Mesenchymal stem cell (in vitro differentiated cells and primary cell): ENCODE measurements at regions not wholly inside any gene's neighbourhood (a gene's known extent, or its start where the extent isn't known, plus 50 kb on each side); places are given as distances from the start of the nearest gene placed in this dataset.

Source experiments
- DNase-seq: peaks from one replicate; pipeline ENCODE4 v3.0.0-alpha.2; 2013
- H2AFZ ChIP-seq: one replicate; pipeline ENCODE4 v1.6.1; 2013; ENCODE audit warnings: low read depth, mild to moderate bottlenecking, control low read depth, inconsistent platforms, low read length, moderate library complexity
- H2AK5ac ChIP-seq: 2 replicates; pipeline ENCODE4 v1.6.1; 2013; ENCODE audit warnings: low read length, moderate library complexity, mild to moderate bottlenecking, inconsistent platforms; ENCODE audit not compliant: severe bottlenecking
- H2BK120ac ChIP-seq: one replicate; pipeline ENCODE4 v1.6.1; 2013; ENCODE audit warnings: low read depth, mild to moderate bottlenecking, inconsistent platforms, low read length, moderate library complexity
- H2BK12ac ChIP-seq, 2 experiments: one replicate each; pipeline ENCODE4 v1.6.1; 2013; ENCODE audit warnings: inconsistent platforms in 2 of 2, low read length in 2 of 2, mild to moderate bottlenecking in 2 of 2, moderate library complexity in 2 of 2, control low read depth in 1 of 2
- H2BK15ac ChIP-seq: one replicate; pipeline ENCODE4 v1.6.1; 2013; ENCODE audit warnings: mild to moderate bottlenecking, low read depth, inconsistent platforms; ENCODE audit not compliant: poor library complexity, severe bottlenecking
- H2BK5ac ChIP-seq: 2 replicates; pipeline ENCODE4 v1.6.1; 2013; ENCODE audit warnings: low read depth, mild to moderate bottlenecking, low read length, control low read depth, inconsistent platforms; ENCODE audit not compliant: poor library complexity, severe bottlenecking
- H3K14ac ChIP-seq, 2 experiments: one replicate each; pipeline ENCODE4 v1.6.1; 2013; ENCODE audit warnings: inconsistent platforms in 2 of 2, low read length in 2 of 2, control low read depth in 1 of 2, mild to moderate bottlenecking in 1 of 2, moderate library complexity in 1 of 2
- H3K18ac ChIP-seq, 2 experiments: one replicate each; pipeline ENCODE4 v1.6.1; 2013; ENCODE audit warnings: inconsistent platforms in 2 of 2, low read length in 2 of 2, control low read depth in 1 of 2, low read depth in 1 of 2, mild to moderate bottlenecking in 1 of 2
- H3K23ac ChIP-seq, 2 experiments: one replicate each; pipeline ENCODE4 v1.6.1; 2013; ENCODE audit warnings: inconsistent platforms in 2 of 2, low read length in 2 of 2, mild to moderate bottlenecking in 2 of 2, moderate library complexity in 2 of 2, control low read depth in 1 of 2
- H3K27ac ChIP-seq: 2 replicates; pipeline ENCODE4 v1.5.1; 2013; ENCODE audit warnings: mild to moderate bottlenecking, moderate library complexity, low read length, control low read depth, inconsistent platforms; ENCODE audit not compliant: poor library complexity, severe bottlenecking
- H3K27me3 ChIP-seq, 2 experiments: 2 replicates each; pipeline versions ENCODE4 v1.6.1 to v1.7.0; 2013; ENCODE audit warnings: low read length in 2 of 2, mild to moderate bottlenecking in 2 of 2, moderate library complexity in 2 of 2, control low read depth in 1 of 2, inconsistent platforms in 1 of 2; ENCODE audit not compliant: control insufficient read depth in 1 of 2, insufficient read depth in 1 of 2
- H3K36me3 ChIP-seq, 2 experiments: 2 replicates each; pipeline versions ENCODE4 v1.6.1 to v1.7.0; 2013; ENCODE audit warnings: low read length in 2 of 2, control low read depth in 1 of 2, inconsistent platforms in 1 of 2, low read depth in 1 of 2, mild to moderate bottlenecking in 1 of 2; ENCODE audit not compliant: insufficient read depth in 2 of 2, control insufficient read depth in 1 of 2
- H3K4ac ChIP-seq, 2 experiments: one replicate each; pipeline ENCODE4 v1.6.1; 2013; ENCODE audit warnings: inconsistent platforms in 2 of 2, low read length in 2 of 2, mild to moderate bottlenecking in 2 of 2, moderate library complexity in 2 of 2, control low read depth in 1 of 2, low read depth in 1 of 2
- H3K4me1 ChIP-seq: 2 replicates; pipeline ENCODE4 v1.6.1; 2013; ENCODE audit warnings: low read depth, low read length, control low read depth; ENCODE audit not compliant: control insufficient read depth, insufficient read depth
- H3K4me2 ChIP-seq: 2 replicates; pipeline ENCODE4 v1.6.1; 2013; ENCODE audit warnings: low read length, mild to moderate bottlenecking, inconsistent platforms; ENCODE audit not compliant: poor library complexity, severe bottlenecking
- H3K4me3 ChIP-seq, 2 experiments: 2 replicates each; pipeline versions ENCODE4 v1.5.1 to v1.7.0; 2013; ENCODE audit warnings: low read length in 2 of 2, mild to moderate bottlenecking in 2 of 2, control low read depth in 1 of 2, low read depth in 1 of 2; ENCODE audit not compliant: insufficient read depth in 1 of 2
- H3K79me1 ChIP-seq: replicated peaks from 2 replicates; pipeline ENCODE4 v1.6.1; 2013; ENCODE audit warnings: mild to moderate bottlenecking, control low read depth, low read length, inconsistent platforms; ENCODE audit not compliant: poor library complexity, severe bottlenecking
- H3K9ac ChIP-seq: 2 replicates; pipeline ENCODE4 v1.7.0; 2013; ENCODE audit warnings: mild to moderate bottlenecking, low read length, moderate library complexity
- H3K9me3 ChIP-seq: 2 replicates; pipeline ENCODE4 v1.7.0; 2013; ENCODE audit warnings: mild to moderate bottlenecking, low read length; ENCODE audit not compliant: control insufficient read depth
- H4K8ac ChIP-seq: one replicate; pipeline ENCODE4 v1.6.1; 2013; ENCODE audit warnings: inconsistent platforms, mild to moderate bottlenecking, low read length, moderate library complexity
- H4K91ac ChIP-seq: one replicate; pipeline ENCODE4 v1.6.1; 2013; ENCODE audit warnings: mild to moderate bottlenecking, low read length, inconsistent platforms
- WGBS: methylation state at CpG from one replicate; pipeline ENCODE4 v1.1.7; 2013; ENCODE audit warnings: mixed read lengths; 5-methylcytosine and 5-hydroxymethylcytosine counted together

DNA sequence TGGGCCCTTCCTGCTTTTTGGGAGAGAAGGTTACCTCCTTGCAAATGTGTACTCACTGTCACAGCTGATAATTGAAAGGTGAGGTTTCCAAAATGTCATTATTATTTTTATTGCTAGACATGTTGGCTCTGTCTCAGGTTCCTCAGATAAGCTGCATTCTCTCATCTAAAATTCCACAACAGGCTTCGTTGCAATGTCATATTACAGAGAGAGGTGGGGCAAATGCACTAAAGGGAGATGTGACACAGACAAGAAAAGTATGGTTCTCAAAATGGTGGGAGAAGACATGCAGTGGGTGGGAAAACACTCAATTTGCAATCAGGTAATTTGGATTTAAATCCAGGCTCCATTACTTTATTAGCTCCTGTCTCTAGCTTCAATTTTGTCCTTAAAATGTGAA lies 256.4 kb upstream of the POU3F2 start:
- Histone ChIP-seq H3K4me2 (no peak overlapping the region), H3K4me1 (no peaks in the 10 kb centered on the region), H3K79me1 (no peaks in the 10 kb centered on the region), H2AK5ac (no peak overlapping the region), H2BK120ac (no peak overlapping the region), H3K27ac (no peak overlapping the region), H4K91ac (no peak overlapping the region), H2BK15ac (no peak overlapping the region), H2BK5ac (no peak overlapping the region), H3K9ac (no peak overlapping the region), H3K18ac (no peak overlapping the region), H4K8ac (no peak overlapping the region), H2AFZ (no peak overlapping the region), H3K4ac (no peak overlapping the region), H3K9me3 (no peaks in the 10 kb centered on the region), H3K36me3 (no peaks in the 10 kb centered on the region), H3K27me3 (no peaks in the 10 kb centered on the region), H3K4me3 (no peak overlapping the region), H2BK12ac (no peak overlapping the region), H3K23ac (no peak overlapping the region), H3K14ac (no peak overlapping the region)
- no peak for DNase-seq
- WGBS: 67% methylated on average over 1 of the region's 1 CpG

DNA sequence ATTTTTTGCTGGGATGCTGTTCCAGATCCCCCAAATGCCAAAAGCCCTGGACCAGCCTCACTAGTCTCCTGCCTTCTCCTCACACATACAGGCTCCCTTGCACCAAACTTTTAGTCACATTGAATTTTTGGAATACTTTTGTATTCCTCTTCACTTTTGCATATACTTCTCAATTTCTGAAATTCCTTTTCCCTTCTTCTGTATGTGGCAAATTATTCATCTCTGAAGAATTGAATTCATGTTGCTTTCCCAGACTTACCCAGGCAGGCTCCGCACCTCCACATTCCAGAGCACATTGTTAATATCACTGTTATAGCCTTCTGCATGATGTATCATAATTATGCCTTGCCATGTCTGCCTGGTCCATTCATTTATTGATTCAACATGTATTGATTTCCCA lies 255.3 kb upstream of the POU3F2 start:
- H3K27ac ChIP-seq: no peak overlapping the region
- no peak for DNase-seq
- no peak overlapping the region for H3K23ac ChIP-seq

DNA sequence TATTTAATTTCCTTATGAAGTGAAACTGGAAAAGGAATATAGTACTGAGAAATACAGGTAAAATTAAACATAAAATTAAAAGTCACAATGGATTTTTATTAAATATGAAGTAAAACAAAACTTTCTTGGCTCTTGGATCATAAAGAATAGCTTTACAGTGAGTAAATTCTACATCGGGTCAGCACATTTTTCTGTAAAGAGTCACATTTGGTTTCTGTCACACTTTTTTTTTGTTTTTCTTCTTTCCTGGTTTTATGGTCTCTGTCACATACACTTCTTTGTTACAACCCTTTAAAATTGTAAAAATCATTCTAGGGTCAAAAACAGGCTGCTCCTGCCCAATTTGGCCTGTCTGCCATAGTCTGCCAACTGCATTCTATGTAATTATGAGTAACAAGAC lies 254.4 kb upstream of the POU3F2 start:
- no peak for DNase-seq

More for the DNA sequence above, 255.3 kb upstream of the POU3F2 start:
- no peak overlapping the region for H3K4me2 ChIP-seq
- no peak overlapping the region for H3K4me3 ChIP-seq
- WGBS: 68% methylated on average over 1 of the region's 1 CpG
- H3K4ac ChIP-seq: no peak overlapping the region
- no peak overlapping the region for H3K18ac ChIP-seq
- no peak overlapping the region for H4K8ac ChIP-seq
- no peaks in the 10 kb centered on the region for H3K27me3 ChIP-seq
- H3K79me1 ChIP-seq: no peaks in the 10 kb centered on the region
- no peaks in the 10 kb centered on the region for H3K9me3 ChIP-seq
- H3K36me3 ChIP-seq: no peaks in the 10 kb centered on the region
- no peak overlapping the region for H3K14ac ChIP-seq
- no peak overlapping the region for H4K91ac ChIP-seq
- H2BK12ac ChIP-seq: no peak overlapping the region
- H2AK5ac ChIP-seq: no peak overlapping the region
- H2BK5ac ChIP-seq: no peak overlapping the region
- H3K4me1 ChIP-seq: no peaks in the 10 kb centered on the region
- H2BK120ac ChIP-seq: no peak overlapping the region
- H3K9ac ChIP-seq: no peak overlapping the region
- H2BK15ac ChIP-seq: no peak overlapping the region
- no peak overlapping the region for H2AFZ ChIP-seq

DNA sequence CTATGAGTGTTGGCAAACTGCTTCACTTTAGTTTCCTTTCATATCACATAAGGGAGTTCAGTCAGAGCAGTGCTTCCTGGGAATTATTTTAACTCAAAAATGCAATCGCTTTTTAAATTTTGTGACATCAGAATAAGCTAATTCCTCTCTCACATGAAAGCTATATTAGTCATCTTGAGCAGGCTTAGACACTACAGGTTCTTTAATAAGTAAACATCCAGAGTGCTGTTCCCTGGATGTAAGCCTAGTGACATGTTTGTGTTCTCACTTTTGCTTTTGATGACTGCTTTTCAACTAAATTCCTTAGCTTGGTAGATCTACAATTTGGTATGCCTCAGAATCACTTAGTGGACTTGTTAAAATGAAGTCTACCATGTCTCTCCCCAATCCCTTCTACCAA lies 252.7 kb upstream of the POU3F2 start:
- H3K23ac ChIP-seq: no peak overlapping the region
- H3K79me1 ChIP-seq: no peaks in the 10 kb centered on the region
- H3K18ac ChIP-seq: no peak overlapping the region
- no peak for DNase-seq
- no peak overlapping the region for H4K8ac ChIP-seq
- no peak overlapping the region for H2BK5ac ChIP-seq
- no peak overlapping the region for H2AFZ ChIP-seq
- no peak overlapping the region for H2BK12ac ChIP-seq
- no peak overlapping the region for H3K27ac ChIP-seq
- no peak overlapping the region for H3K4me3 ChIP-seq
- H3K27me3 ChIP-seq: no peaks in the 10 kb centered on the region
- no peak overlapping the region for H4K91ac ChIP-seq
- no peak overlapping the region for H2BK120ac ChIP-seq
- no peaks in the 10 kb centered on the region for H3K4me1 ChIP-seq
- H3K9ac ChIP-seq: no peak overlapping the region
- H3K4ac ChIP-seq: no peak overlapping the region
- H3K14ac ChIP-seq: no peak overlapping the region
- H3K4me2 ChIP-seq: no peak overlapping the region
- H3K9me3 ChIP-seq: no peaks in the 10 kb centered on the region
- 100% methylated on average over 1 of the region's 1 CpG for WGBS
- no peak overlapping the region for H2BK15ac ChIP-seq
- H3K36me3 ChIP-seq: no peaks in the 10 kb centered on the region
- H2AK5ac ChIP-seq: no peak overlapping the region

More for the DNA sequence above, 254.4 kb upstream of the POU3F2 start:
- Histone ChIP-seq H3K9ac (no peak overlapping the region), H3K79me1 (no peaks in the 10 kb centered on the region), H2BK12ac (no peak overlapping the region), H3K14ac (no peak overlapping the region), H3K27ac (no peak overlapping the region), H2BK5ac (no peak overlapping the region), H3K9me3 (no peaks in the 10 kb centered on the region), H3K27me3 (no peaks in the 10 kb centered on the region), H3K4me3 (no peak overlapping the region), H2AK5ac (no peak overlapping the region), H2AFZ (no peak overlapping the region), H3K4me1 (no peaks in the 10 kb centered on the region), H3K23ac (no peak overlapping the region), H3K4ac (no peak overlapping the region), H4K91ac (no peak overlapping the region), H3K18ac (no peak overlapping the region), H3K36me3 (no peaks in the 10 kb centered on the region), H2BK120ac (no peak overlapping the region), H3K4me2 (no peak overlapping the region), H4K8ac (no peak overlapping the region), H2BK15ac (no peak overlapping the region)
- 57% methylated on average over 1 of the region's 1 CpG for WGBS
